Keratinocyte (primary cell): ENCODE measurements at regions not wholly inside any gene's neighbourhood (a gene's known extent, or its start where the extent isn't known, plus 50 kb on each side); places are given as distances from the start of the nearest gene placed in this dataset.

Experiments
- EZH2 ChIP-seq: IDR thresholded peaks from one replicate; pipeline ENCODE4 v1.6.1; 2012; ENCODE audit warnings: inconsistent platforms, mild to moderate bottlenecking, low read length, moderate library complexity
- TF ChIP-seq, protein P1 (sequence below), 3 experiments: IDR thresholded peaks in 1 of 3; conservative IDR thresholded peaks in 1 of 3; optimal IDR thresholded peaks in 1 of 3; 2 replicates in 2 of 3; 3 replicates in 1 of 3; pipeline versions ENCODE3 to v1.5.1; 2011; ENCODE audit warnings: low read length in 3 of 3, mild to moderate bottlenecking in 3 of 3, moderate library complexity in 2 of 3, control low read depth in 1 of 3, inconsistent platforms in 1 of 3; ENCODE audit not compliant: insufficient read depth in 2 of 3; ENCODE audit errors: extremely low read depth in 1 of 3

DNA sequence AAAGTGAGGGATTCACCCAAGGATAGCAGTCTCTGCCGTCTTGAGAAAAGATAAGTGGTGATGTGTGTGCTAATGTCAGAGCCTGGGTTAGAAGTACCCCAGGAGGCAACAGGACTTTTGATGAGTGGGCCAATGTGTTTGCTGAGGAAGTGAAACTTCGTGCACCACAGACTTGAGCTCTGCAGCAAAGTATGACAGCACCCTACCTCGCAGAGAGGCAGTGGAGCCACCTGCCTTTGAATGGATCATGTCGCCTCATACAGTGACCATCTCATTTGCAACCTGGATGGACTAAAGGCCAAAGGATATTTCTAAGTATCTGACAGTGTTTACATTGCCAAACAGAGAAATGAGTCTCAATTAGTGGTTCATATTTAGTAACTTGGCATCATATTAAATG, 593.9 kb upstream of the GRAMD2B start:
- TF ChIP-seq, protein P1, sequence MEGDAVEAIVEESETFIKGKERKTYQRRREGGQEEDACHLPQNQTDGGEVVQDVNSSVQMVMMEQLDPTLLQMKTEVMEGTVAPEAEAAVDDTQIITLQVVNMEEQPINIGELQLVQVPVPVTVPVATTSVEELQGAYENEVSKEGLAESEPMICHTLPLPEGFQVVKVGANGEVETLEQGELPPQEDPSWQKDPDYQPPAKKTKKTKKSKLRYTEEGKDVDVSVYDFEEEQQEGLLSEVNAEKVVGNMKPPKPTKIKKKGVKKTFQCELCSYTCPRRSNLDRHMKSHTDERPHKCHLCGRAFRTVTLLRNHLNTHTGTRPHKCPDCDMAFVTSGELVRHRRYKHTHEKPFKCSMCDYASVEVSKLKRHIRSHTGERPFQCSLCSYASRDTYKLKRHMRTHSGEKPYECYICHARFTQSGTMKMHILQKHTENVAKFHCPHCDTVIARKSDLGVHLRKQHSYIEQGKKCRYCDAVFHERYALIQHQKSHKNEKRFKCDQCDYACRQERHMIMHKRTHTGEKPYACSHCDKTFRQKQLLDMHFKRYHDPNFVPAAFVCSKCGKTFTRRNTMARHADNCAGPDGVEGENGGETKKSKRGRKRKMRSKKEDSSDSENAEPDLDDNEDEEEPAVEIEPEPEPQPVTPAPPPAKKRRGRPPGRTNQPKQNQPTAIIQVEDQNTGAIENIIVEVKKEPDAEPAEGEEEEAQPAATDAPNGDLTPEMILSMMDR (optimal IDR thresholded peaks at IDR 0.05 in 1 of 3, IDR thresholded peaks at IDR 0.05 in 1 of 3, conservative IDR thresholded peaks at IDR 0.05 in 1 of 3; ENCODE audit: extremely low read depth in 1 of 3, insufficient read depth in 2 of 3, low read length in 3 of 3), result no peak
- TF ChIP-seq EZH2, result no peak
